HG03175 (cell line): ENCODE measurements at regions not wholly inside any gene's neighbourhood (a gene's known extent, or its start where the extent isn't known, plus 50 kb on each side); places are given as distances from the start of the nearest gene placed in this dataset.

Experiments used
- ATAC-seq: cut with Tn5 transposase; IDR thresholded peaks from one replicate; pipeline ENCODE4 v1.9.1; 2021; ENCODE audit warnings: mild to moderate bottlenecking, moderate library complexity; ENCODE audit not compliant: unreplicated experiment

DNA sequence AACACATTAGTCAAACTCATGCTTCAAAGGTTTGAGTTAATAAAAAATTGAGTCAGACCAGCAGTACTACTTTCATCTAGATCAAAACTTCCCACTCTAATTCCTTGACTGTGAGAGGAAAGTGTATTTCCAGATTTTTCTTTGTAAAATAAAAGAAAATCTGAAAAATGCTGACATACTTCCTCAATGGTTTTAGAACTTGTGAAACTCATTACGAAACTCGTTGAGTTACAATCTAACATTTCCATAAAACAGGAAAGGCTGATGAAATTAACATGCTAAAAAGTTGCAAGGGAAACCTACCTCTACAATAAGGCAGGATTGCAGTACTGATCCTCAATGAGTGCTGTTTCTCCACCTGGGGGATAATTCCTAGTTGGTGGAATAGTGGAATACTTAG lies 217.8 kb upstream of the HCCS start:
- no peak for ATAC-seq

DNA sequence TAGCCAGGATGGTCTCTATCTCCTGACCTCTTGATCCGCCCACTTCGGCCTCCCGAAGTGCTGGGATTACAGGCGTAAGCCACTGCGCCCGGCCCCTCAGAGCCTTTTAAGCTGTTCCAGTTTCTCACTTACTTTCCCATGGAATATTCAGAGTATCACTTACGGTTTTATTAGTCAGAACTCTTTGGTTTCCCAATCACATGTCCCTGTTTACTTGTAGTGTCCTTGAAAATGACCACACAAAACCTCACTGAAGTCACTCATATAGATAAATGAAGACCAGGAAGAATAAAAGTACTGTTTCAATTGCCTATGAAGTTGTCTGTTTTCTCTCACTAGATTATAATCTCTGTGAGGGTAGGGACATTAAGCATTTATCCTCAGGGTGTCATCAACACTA lies 217.2 kb upstream of the HCCS start:
- ATAC-seq = no peak

GRCh38 chrX:10897768-10898167 lies 213.4 kb upstream of the HCCS start:
- ATAC-seq = no peak

- ATAC-seq = no peak
Observed at GRCh38 chrX:10900585-10901289, 210.4 kb upstream of the HCCS start.

DNA sequence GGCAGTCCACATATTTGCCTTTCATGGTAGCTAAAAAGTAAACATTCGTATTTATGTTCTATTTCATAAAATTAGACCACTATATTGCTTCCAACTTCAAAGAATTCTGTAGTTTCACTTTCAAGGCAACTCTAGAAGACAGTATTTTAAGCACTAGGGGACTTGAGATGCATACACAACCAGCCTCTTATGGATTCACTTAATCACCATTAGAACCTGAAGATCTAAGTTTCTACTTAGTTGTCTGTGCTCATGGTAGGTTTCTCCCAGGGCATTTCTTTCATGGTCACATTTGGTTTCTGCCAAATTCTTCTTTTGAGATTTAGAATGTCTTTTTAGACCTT lies 209.9 kb upstream of the HCCS start:
- no peak for ATAC-seq

- no peak for ATAC-seq
Observed at GRCh38 chrX:10902001-10902400, 209.1 kb upstream of the HCCS start.

GRCh38 chrX:10903523-10903922 lies 207.6 kb upstream of the HCCS start:
- no peak for ATAC-seq

DNA sequence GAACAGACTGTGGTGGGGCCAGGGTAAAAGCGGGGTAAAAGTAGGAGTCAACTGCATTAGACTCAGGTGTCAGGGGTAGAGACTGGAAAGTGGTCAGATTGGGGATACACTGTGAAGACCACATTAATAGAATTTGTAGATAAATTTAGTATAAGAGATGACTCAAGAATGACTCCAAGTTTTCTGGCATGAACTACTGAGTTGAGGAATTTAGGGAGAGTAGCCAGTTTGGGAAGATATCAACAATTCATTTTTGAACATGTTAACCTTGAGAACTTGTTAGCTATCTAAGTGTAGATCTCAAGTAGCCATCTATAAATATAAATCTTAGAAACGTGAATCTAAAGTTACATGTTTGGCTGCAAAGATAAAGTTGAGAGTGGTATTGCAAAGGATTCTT lies 206.9 kb upstream of the HCCS start:
- no peak for ATAC-seq

DNA sequence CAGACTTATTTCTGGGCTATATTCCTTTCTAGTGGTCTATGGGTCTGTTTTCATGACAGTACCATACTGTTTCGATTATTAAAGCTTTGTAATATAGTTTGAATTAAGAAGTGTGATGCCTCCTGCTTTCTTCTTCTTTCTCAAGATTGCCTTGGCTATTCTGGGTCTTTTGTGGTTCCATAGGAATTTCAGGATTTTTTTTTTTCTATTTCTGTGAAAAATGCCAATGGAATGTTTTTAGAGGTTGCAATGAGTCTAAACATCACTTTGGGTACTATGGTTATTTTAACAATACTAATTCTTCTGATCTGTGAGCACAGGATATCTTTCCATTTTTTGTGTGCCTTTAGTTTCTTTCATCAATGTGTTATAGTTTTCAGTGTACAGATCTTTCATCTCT lies 204.3 kb upstream of the HCCS start:
- no peak for ATAC-seq

DNA sequence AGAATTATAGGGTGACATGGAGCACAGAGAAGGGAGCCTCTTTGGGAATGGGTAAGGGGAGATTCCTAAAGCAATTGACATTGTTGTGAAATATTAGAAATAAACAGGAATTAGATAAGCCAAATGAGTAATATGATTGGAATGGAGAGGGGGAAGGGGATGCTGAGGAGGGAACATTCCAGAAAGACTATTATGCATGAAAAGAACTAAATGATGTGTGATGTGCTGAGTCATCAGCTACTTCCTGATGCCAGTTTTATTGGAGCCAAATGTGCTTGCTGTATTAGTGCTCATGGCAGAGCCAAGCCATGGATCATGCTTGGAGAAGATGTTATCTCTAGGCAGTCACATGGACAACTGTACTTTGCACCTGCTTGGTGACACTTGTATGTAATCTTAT lies 189.0 kb upstream of the HCCS start:
- no peak for ATAC-seq

GRCh38 chrX:10922835-10923234 lies 188.3 kb upstream of the HCCS start:
- no peak for ATAC-seq

- no peak for ATAC-seq
Observed at GRCh38 chrX:10923466-10923865, 187.7 kb upstream of the HCCS start.

DNA sequence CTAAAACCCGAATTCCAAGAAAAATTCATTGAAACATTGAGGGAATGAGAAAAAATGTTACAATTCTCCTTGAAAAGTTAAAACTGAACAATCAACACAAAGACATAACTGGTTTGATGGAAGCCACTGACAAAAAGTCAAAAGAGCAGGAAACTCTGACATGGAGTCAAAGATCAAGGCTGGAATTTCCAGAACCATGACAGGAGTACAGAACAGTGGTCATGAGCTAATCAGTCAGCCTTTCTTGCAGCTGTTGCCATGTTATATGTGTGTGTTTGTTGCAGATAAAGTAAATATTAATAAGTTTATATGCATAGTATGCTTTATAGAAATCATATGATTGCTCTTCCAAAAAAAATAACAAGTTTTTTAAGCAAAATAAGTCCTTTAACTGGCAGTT lies 184.7 kb upstream of the HCCS start:
- no peak for ATAC-seq

- no peak for ATAC-seq
Observed at GRCh38 chrX:10926891-10927290, 184.2 kb upstream of the HCCS start.

- no peak for ATAC-seq
Observed at GRCh38 chrX:10929747-10930146, 181.4 kb upstream of the HCCS start.

DNA sequence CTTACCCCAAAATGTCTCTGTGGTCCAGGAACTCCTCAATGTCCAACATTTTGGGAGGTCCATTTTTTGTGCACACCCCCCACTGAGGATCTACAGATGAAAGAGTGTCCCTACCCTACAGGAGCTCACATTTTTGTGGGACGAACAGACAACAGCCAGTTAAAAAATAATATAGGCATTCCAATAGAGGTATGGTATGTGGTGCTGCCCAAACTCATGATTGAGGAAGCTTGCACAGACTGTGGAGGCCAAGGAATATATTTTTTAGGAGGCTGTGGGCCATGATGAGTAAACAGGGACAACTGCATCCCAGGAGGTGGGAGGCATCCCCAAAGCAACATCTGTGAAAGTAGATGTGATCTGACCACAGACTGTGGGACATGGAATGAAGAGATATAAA lies 181.0 kb upstream of the HCCS start:
- ATAC-seq = no peak

- ATAC-seq = no peak
Observed at GRCh38 chrX:10931976-10932375, 179.2 kb upstream of the HCCS start.

- no peak for ATAC-seq
Observed at GRCh38 chrX:10932842-10933440, 178.2 kb upstream of the HCCS start.

DNA sequence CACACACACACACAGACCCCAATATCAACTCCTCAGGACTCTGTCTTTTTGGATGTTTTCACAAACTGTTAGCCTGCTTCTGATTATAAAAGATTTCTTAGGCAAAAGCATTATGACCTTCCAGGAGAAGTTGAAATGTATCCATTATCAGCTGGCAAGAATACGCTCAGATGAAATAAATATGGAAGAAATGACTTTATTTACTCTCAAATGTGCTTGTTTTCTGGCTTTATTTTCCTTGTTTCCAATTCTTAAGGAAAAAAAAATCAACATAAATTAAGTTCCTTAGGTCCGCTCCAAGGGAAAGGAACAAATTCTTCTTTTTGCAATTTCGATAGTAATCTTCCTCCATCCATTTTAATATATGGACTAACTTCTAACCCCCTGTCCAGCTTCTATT lies 175.6 kb upstream of the HCCS start:
- no peak for ATAC-seq

DNA sequence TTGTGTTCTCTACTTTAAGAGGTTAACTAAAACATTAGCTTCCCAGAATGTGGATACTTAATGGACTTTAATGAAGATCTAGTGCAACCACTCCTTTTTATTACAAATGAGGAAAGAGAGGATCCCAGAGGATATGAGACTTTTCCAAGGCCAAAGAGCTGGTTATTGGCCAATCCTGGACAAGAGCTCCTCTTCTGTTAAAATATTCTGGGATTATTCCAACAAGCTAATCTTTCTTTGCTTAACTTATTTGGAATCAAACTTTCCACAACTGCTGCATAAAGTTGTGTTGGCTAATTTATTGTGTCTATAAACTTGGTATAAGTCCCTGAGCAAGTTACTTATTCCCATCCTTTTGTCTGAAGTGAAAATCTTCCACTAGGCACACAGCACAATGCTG lies 174.2 kb upstream of the HCCS start:
- no peak for ATAC-seq

- ATAC-seq = no peak
Observed at GRCh38 chrX:10938365-10938923, 172.7 kb upstream of the HCCS start.

- no peak for ATAC-seq
Observed at GRCh38 chrX:10939424-10939823, 171.7 kb upstream of the HCCS start.
